Heart left ventricle (tissue), 13 donors: ENCODE measurements at regions not wholly inside any gene's neighbourhood (a gene's known extent, or its start where the extent isn't known, plus 50 kb on each side); places are given as distances from the start of the nearest gene placed in this dataset.

Experiments
- CTCF ChIP-seq, 12 donors: fragments of 200-600 bp; sonication (generic) in 4 of 12; IDR thresholded peaks; one replicate each; pipeline versions ENCODE4 v1.5.0 to v1.8.0; 2018 to 2022; ENCODE audit warnings: antibody characterized with exemption in 12 of 12, mild to moderate bottlenecking in 5 of 12
- POLR2A ChIP-seq, 2 donors: fragments of 450-650 bp; IDR thresholded peaks; one replicate each; pipeline ENCODE4 v1.6.1; 2017; ENCODE audit warnings: antibody characterized with exemption in 2 of 2, mild to moderate bottlenecking in 2 of 2, moderate library complexity in 2 of 2
- donor health status: ischemic (EF 13 %, LVEDD 7.1; RV severe dilation, severe dysfunction).
- donor health status: DM: no; HTN: yes; CAD: no.
- donor health status: DM: no; HTN: no; CAD: no.
- donor health status: ischemic (EF 25% LVEDD 6.9; RV normal size, moderate dysfunction).
- donor health status: ischemic (EF 25% LVEDD 5.7; RV mildly dilated, moderate dysfunction).
- donor health status: ischemic (EF 35%, LVEDD 5.7; RV mildly dilated, moderate dysfunction).
- donor health status: nonischemic (EF 11% LVEDD 7.7; RV severe dilation, severe dysfunction).
- donor health status: DM: yes; HTN: yes; CAD: no.
- donor health status: PGD.
- donor health status: ischemic (EF 29% LVEDD 5.4; RV normal size, mild dysfunction).
- donor health status: nonischemic (EF 23%, LVEDD 6.1; RV moderate dilation, normal function).

DNA sequence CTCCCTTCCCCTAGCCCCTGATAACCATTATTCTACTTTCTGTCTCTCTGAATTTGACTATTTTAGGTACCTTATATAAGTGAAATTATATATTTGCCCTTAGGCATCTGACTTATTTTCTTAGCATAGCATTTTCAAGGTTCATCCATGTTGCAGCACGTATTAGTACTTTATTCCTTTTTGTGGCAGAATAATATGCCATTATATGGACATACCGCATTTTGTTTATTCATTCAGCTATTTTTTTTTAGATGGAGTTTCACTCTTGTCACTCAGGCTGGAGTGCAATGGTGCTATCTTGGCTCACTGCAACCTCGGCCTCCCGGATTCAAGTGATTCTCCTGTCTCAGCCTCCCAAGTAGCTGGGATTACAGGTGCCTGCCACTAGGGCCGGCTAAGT lies 326.2 kb upstream of the PLXNA2 start:
- TF ChIP-seq POLR2A (IDR thresholded peaks at IDR 0.05) (no peak), CTCF (IDR thresholded peaks at IDR 0.05) (no peak)
